ENCODE measurements at regions not wholly inside any gene's neighbourhood (a gene's known extent, or its start where the extent isn't known, plus 50 kb on each side); places are given as distances from the start of the nearest gene placed in this dataset.

DNA sequence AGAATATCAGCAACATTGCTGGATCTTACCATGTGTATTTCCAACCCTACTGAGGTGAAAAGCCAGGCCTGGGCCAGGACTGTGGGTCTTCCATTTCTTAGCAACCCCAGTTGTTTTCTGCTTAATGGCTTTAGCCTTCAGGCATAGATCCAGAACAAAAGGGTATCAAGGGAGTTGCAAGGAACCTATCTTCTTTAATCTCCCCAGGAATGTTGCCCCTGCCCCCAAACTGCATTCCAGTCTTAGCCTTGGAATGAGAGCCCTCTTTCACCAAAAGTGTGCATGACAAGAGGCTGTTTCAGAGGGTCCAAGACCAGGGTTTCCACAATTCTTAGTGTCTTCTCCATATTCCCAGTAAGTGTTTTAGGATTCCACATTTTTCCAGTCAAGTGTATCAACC, 87.9 kb upstream of the SOX13 start:
- TF ChIP-seq POLR2AphosphoS5 (IDR thresholded peaks at IDR 0.05) (no peak), CTCF (IDR thresholded peaks at IDR 0.05) (no peak), EP300 (IDR thresholded peaks at IDR 0.05) (no peak), POLR2A (IDR thresholded peaks at IDR 0.05) (no peak)
